SK-N-MC (cell line): ENCODE measurements at regions not wholly inside any gene's neighbourhood (a gene's known extent, or its start where the extent isn't known, plus 50 kb on each side); places are given as distances from the start of the nearest gene placed in this dataset.

Experiments used
- DNase-seq: peaks from one replicate; pipeline ENCODE4 v3.0.0-alpha.2; 2011; ENCODE audit warnings: low read depth, low spot score
- H3K27ac ChIP-seq: fragments of 200-600 bp; sonication (generic); 2 replicates; pipeline ENCODE4 v1.5.1; 2016; ENCODE audit warnings: mixed run types
- H3K36me3 ChIP-seq: fragments of 200-600 bp; sonication (generic); 2 replicates; pipeline ENCODE4 v1.6.1; 2017; ENCODE audit warnings: antibody characterized with exemption, low read length, mixed read lengths; ENCODE audit not compliant: insufficient read depth
- H3K4me3 ChIP-seq: fragments of 200-600 bp; sonication (generic); 2 replicates; pipeline ENCODE4 v1.5.1; 2016
- H3K9ac ChIP-seq: fragments of 200-600 bp; sonication (generic); 2 replicates; pipeline ENCODE4 v1.8.0; 2017; ENCODE audit warnings: mixed run types, mixed read lengths; ENCODE audit not compliant: insufficient read length
- H3K9me3 ChIP-seq: fragments of 200-600 bp; sonication (generic); 2 replicates; pipeline ENCODE4 v1.6.1; 2017; ENCODE audit warnings: low read depth, mild to moderate bottlenecking, antibody characterized with exemption, low read length, moderate library complexity, mixed read lengths
- EZH2 ChIP-seq: fragments of 200-600 bp; sonication (generic); IDR thresholded peaks from one replicate; pipeline ENCODE4 v1.6.1; 2017; ENCODE audit warnings: antibody characterized with exemption
- FOXP2 ChIP-seq: optimal IDR thresholded peaks from 2 replicates; pipeline ENCODE3; 2011; ENCODE audit warnings: mild to moderate bottlenecking, moderate library complexity; ENCODE audit not compliant: insufficient read depth; ENCODE audit errors: extremely low read length, control extremely low read depth
- POLR2AphosphoS5 ChIP-seq: IDR thresholded peaks from 2 replicates; pipeline ENCODE4 v1.6.1; 2012; ENCODE audit warnings: mild to moderate bottlenecking, low read depth, low read length, borderline replicate concordance

DNA sequence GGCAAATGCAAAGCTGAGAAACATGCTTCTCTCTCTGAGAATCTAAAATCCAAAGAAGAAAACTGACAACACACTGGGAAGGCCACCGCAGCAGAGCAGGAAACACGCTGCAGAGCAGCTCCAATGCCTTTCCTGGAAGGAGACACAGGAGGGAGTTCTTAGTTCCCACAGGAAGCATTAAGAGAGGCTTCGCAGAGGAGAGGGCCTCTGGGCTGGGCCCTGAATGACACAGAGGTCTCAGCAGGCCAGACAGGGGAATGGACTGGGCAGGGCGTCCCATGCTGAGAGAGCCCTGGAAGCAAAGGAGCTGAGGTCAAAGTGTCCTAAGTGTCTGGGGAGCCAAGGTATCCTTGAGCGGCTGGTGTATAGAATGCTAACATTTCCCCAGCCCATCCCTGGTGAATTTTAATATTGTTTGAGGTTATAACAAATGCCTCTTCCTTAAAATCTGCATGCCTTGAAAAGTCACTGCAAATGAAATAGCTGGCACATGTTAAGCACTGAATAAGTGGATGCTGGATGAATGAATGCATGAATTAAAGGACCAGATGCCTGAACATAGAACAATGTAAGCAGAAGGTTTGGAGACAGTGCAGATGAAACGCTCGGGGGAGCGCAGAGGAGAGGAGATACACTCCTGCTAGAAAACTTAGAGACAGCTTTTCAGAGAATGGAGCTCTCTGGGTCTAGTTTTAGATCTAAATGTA is 110.0 kb upstream of the SYNDIG1 start:
- Histone ChIP-seq H3K9ac (no peak overlapping the region), H3K9me3 (no peaks in the 10 kb centered on the region), H3K4me3 (no peak overlapping the region), H3K27ac (no peak overlapping the region), H3K36me3 (no peaks in the 10 kb centered on the region)
- TF ChIP-seq EZH2 (no peak), POLR2AphosphoS5 (no peak)
- DNase-seq, result no peak

DNA sequence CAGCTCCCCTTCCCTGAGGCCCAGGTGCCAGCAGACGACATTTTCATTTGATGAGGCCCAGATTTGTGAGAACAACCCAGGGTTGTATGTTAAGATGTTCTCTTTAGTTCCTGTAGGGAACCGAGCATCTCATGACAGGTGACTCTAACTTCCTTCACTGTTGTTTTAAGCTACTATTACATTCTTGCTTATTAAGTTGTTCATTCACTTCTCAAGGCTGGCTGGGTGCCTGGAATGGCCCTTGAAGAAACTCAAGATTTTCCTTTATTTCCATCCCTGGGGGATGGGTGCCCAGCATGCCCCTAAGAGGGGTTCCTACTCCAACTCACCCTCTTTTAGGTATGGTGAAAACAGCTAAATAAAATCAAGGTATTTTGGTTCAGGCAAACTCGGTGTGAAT is 111.5 kb upstream of the SYNDIG1 start:
- no peak for DNase-seq
- Histone ChIP-seq H3K9me3 (no peaks in the 10 kb centered on the region), H3K36me3 (no peaks in the 10 kb centered on the region), H3K4me3 (no peak overlapping the region), H3K9ac (no peak overlapping the region), H3K27ac (no peak overlapping the region)
- no peak for TF ChIP-seq EZH2
- no peak for TF ChIP-seq POLR2AphosphoS5
- TF ChIP-seq FOXP2, result no peak

DNA sequence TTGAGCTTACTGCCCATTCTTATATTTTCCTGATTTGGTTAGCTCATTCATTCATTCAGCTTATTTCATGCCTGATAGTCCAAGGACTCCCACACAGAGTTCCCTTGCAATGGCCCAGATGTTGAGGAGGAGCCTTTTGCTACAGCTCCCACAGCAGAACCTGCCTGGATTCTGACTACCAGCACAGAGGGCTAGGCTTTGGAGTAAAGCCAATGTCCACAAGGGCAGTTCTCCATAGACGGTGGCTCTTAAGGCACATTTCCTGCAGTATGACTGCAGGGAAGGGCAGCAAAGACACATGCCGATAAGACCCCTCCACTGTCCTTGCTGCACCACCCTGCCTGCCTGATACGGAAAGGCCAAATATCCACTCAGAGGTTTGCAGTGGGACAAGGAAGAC is 112.3 kb upstream of the SYNDIG1 start:
- Histone ChIP-seq H3K4me3 (no peak overlapping the region), H3K9ac (no peak overlapping the region), H3K27ac (no peak overlapping the region), H3K9me3 (no peaks in the 10 kb centered on the region), H3K36me3 (no peaks in the 10 kb centered on the region)
- DNase-seq, result no peak
- no peak for TF ChIP-seq POLR2AphosphoS5
- TF ChIP-seq EZH2, result no peak
- no peak for TF ChIP-seq FOXP2

DNA sequence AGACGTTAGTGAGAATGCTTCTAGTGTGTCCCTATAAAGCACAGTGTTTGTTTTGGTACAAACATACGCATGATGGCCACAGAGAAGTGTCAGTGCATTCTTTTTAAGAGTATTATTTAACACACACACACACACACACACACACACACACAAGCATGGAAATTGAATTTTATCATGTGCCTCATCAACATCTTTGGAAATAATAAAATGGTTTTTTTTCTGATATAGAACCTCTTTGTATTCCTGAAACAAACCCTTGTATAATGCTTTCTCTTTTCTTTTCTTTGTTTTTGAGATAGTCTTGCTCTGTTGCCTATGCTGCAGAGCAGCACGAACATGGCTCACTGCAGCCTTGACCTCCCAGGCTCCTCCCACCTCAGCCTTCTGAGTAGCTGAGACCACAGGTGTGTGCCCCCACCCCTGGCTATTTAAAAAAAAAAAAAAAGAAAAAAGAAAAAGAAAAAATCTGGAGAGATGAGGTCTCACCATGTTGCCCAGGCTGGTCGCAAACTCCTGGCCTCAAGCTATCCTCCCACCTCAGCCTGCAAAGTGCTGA is 116.2 kb upstream of the SYNDIG1 start:
- H3K27ac ChIP-seq, result no peak overlapping the region
- DNase-seq, result no peak
- TF ChIP-seq FOXP2, result no peak
- no peak for TF ChIP-seq EZH2
- no peak for TF ChIP-seq POLR2AphosphoS5
- no peaks in the 10 kb centered on the region for H3K36me3 ChIP-seq
- H3K9me3 ChIP-seq, result no peaks in the 10 kb centered on the region
- no peak overlapping the region for H3K4me3 ChIP-seq
- H3K9ac ChIP-seq, result no peak overlapping the region

DNA sequence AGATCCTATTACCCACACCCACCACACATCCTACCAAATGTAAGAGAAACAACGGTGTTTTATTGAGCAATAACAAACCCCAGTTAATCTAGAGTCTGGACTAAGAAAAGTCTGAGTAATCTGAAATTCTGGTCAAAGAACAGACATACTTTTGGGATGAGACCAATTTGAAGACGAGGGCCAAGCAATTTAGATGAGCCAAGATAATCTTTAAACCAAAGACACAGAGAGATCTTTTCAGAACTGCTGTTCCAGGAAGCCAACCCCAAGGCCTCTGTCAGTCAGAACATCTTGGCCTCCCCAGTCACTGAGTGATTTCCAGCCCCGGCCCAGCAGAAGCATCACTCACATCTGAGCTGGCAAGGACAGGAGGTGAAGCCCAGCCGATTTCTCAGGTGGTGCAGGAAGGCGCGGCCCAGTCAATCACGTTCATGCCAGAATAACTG is 118.5 kb upstream of the SYNDIG1 start:
- H3K4me3 ChIP-seq, result no peak overlapping the region
- H3K27ac ChIP-seq, result no peak overlapping the region
- no peaks in the 10 kb centered on the region for H3K9me3 ChIP-seq
- H3K9ac ChIP-seq, result no peak overlapping the region
- DNase-seq, result no peak
- H3K36me3 ChIP-seq, result no peaks in the 10 kb centered on the region
- TF ChIP-seq FOXP2 (no peak), POLR2AphosphoS5 (no peak), EZH2 (no peak)

DNA sequence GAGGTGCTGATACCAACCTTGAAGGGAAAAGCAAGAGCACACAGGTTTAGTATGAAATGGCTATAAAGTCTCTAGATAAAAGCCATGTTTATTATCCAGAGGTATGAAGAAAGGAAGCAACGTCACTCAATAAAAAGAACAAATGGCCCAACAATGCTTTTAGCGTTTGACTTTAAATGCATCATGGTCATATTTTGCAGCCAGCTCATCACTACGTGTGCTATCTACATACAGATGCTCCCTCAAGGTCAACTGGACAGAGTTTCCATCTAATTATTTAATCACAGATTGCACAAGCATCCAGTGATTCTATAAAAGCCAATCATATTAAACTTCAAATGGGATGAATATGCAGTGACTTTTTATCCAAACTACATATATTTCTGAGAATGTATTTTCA is 127.6 kb upstream of the SYNDIG1 start:
- Histone ChIP-seq H3K9ac (no peak overlapping the region), H3K27ac (no peak overlapping the region), H3K9me3 (no peaks in the 10 kb centered on the region), H3K36me3 (no peaks in the 10 kb centered on the region), H3K4me3 (no peak overlapping the region)
- TF ChIP-seq POLR2AphosphoS5 (no peak), FOXP2 (no peak), EZH2 (no peak)
- no peak for DNase-seq

DNA sequence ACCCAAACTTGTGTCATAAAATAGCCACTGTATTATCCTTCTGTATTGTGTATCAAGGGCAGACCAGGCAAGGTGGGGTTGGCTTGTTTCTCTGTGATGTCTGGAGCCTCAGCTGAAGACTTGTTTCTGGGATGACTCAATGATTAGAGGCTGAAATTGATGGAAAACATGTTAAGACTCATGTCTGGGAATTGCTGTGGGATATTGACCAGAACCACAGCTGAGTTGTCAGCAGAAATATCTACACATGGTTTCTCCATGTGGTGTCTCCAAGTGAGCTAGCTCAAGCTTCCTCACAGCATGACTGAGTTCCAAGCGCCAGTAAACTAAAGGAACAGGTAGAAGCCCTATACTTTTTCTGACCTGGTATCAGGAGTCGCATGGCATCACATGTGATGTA is 128.5 kb upstream of the SYNDIG1 start:
- no peaks in the 10 kb centered on the region for H3K9me3 ChIP-seq
- DNase-seq, result no peak
- H3K27ac ChIP-seq, result no peak overlapping the region
- TF ChIP-seq POLR2AphosphoS5, result no peak
- TF ChIP-seq EZH2, result no peak
- TF ChIP-seq FOXP2, result no peak
- H3K4me3 ChIP-seq, result no peak overlapping the region
- H3K9ac ChIP-seq, result no peak overlapping the region
- H3K36me3 ChIP-seq, result no peaks in the 10 kb centered on the region

DNA sequence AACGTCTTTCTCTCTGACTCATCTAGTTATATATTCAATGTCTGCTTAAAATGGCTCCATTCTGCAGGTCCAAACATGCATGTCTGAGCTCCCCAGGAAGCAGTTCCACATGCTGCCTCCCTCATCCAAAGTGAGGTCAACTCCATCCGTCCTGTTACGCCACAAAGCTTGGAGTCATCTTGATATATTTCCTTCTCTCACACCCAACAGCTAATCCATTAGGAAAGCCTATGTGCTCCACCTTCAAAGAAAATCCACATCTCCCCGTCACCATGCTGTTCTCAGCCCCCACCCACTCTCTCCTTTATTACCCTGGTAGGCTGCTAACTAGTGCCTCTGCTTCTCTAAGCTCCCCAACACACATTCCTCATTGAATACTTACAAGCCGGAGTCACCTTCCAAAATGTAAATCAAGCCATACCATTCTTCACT is 130.2 kb upstream of the SYNDIG1 start:
- TF ChIP-seq FOXP2 (no peak), POLR2AphosphoS5 (no peak), EZH2 (no peak)

More for the DNA sequence above, 130.2 kb upstream of the SYNDIG1 start:
- no peak for DNase-seq
- Histone ChIP-seq H3K9ac (no peak overlapping the region), H3K27ac (no peak overlapping the region), H3K4me3 (no peak overlapping the region), H3K9me3 (no peaks in the 10 kb centered on the region), H3K36me3 (no peaks in the 10 kb centered on the region)
